Hepatocyte (in vitro differentiated cells): ENCODE measurements at regions not wholly inside any gene's neighbourhood (a gene's known extent, or its start where the extent isn't known, plus 50 kb on each side); places are given as distances from the start of the nearest gene placed in this dataset. TPM values are rescaled to one million over a fixed set of nuclear protein-coding genes. Genes with fewer than 3 reads are reported as not detected.
"Not testable (repeated sequence)": the region's sequence is repeated elsewhere in the genome, so short reads cannot be mapped to it uniquely, and the experiment has no call there.

Experiments
- DNase-seq: peaks from one replicate; pipeline ENCODE4 v3.0.0-alpha.2; 2016; ENCODE audit warnings: low spot score
- H2AFZ ChIP-seq: fragments of 200-600 bp; sonication (generic); 2 replicates; pipeline ENCODE4 v1.6.0; 2016; ENCODE audit warnings: antibody characterized with exemption, mild to moderate bottlenecking
- H3K27ac ChIP-seq: fragments of 200-600 bp; sonication (generic); 2 replicates; pipeline ENCODE4 v1.5.1; 2016; ENCODE audit warnings: mild to moderate bottlenecking
- H3K27me3 ChIP-seq: fragments of 200-600 bp; sonication (generic); 2 replicates; pipeline ENCODE4 v1.6.1; 2016
- H3K36me3 ChIP-seq: fragments of 200-600 bp; sonication (generic); replicated peaks from 2 replicates; pipeline ENCODE4 v1.5.1; 2016; ENCODE audit warnings: low read depth; ENCODE audit not compliant: insufficient read depth
- H3K4me1 ChIP-seq: fragments of 200-600 bp; sonication (generic); 2 replicates; pipeline ENCODE4 v1.5.1; 2016; ENCODE audit warnings: mild to moderate bottlenecking, moderate library complexity; ENCODE audit not compliant: insufficient read depth
- H3K4me2 ChIP-seq: fragments of 200-600 bp; sonication (generic); 2 replicates; pipeline ENCODE4 v1.6.0; 2016
- H3K4me3 ChIP-seq: fragments of 200-600 bp; sonication (generic); 2 replicates; pipeline ENCODE4 v1.5.1; 2016; ENCODE audit warnings: mild to moderate bottlenecking
- H3K79me2 ChIP-seq: fragments of 200-600 bp; sonication (generic); 2 replicates; pipeline ENCODE4 v1.6.0; 2017; ENCODE audit warnings: mild to moderate bottlenecking
- H3K9me2 ChIP-seq: fragments of 200-600 bp; sonication (generic); replicated peaks from 2 replicates; pipeline ENCODE4 v1.6.0; 2017; ENCODE audit warnings: mild to moderate bottlenecking; ENCODE audit not compliant: insufficient read depth
- H3K9me3 ChIP-seq: fragments of 200-600 bp; sonication (generic); 2 replicates; pipeline ENCODE4 v1.5.1; 2016; ENCODE audit warnings: low read depth, mild to moderate bottlenecking
- H4K20me1 ChIP-seq: fragments of 200-600 bp; sonication (generic); 2 replicates; pipeline ENCODE4 v1.6.0; 2016; ENCODE audit warnings: mild to moderate bottlenecking; ENCODE audit not compliant: insufficient read depth, poor library complexity, severe bottlenecking
- CTCF ChIP-seq: fragments of 200-600 bp; sonication (generic); IDR thresholded peaks from 2 replicates; pipeline ENCODE4 v1.5.1; 2016; ENCODE audit warnings: antibody characterized with exemption, mild to moderate bottlenecking; ENCODE audit not compliant: poor library complexity
- EZH2 ChIP-seq: fragments of 200-600 bp; sonication (generic); IDR thresholded peaks from 2 replicates; pipeline ENCODE4 v1.6.1; 2016; ENCODE audit warnings: antibody characterized with exemption, mild to moderate bottlenecking, borderline replicate concordance
- EZH2phosphoT487 ChIP-seq: fragments of 200-600 bp; sonication (generic); IDR thresholded peaks from one replicate; pipeline ENCODE4 v1.6.1; 2018; ENCODE audit warnings: antibody characterized with exemption, mild to moderate bottlenecking, low read depth, moderate library complexity; ENCODE audit not compliant: unreplicated experiment, severe bottlenecking
- WGBS: methylation state at CpG from one replicate; pipeline ENCODE4 v1.1.6; 2016; ENCODE audit warnings: low lambda C conversion rate; ENCODE audit errors: missing lambda C conversion rate; 5-methylcytosine and 5-hydroxymethylcytosine counted together
- small RNA-seq: library from RNA; depleted of rRNA; stranded (forward); fragments of <200 nt; gene quantifications from one replicate; pipeline ENCODE3, GENCODE V24; 2014

GRCh38 chr15:22735781-22736180, 50.7 kb upstream of the NIPA1 start:
- DNase-seq = no peak
- Histone ChIP-seq H3K4me3 (no peak overlapping the region), H3K9me2 (no peaks in the 10 kb centered on the region), H3K36me3 (no peaks in the 10 kb centered on the region), H3K4me1 (no peaks in the 10 kb centered on the region), H3K4me2 (no peak overlapping the region), H4K20me1 (no peaks in the 10 kb centered on the region), H3K27me3 (no peaks in the 10 kb centered on the region), H2AFZ (no peak overlapping the region), H3K27ac (no peak overlapping the region), H3K9me3 (no peaks in the 10 kb centered on the region), H3K79me2 (no peaks in the 10 kb centered on the region)
- 84% methylated on average over 3 of the region's 3 CpGs for WGBS
- no peak for TF ChIP-seq CTCF
- no peak for TF ChIP-seq EZH2
- no peak for TF ChIP-seq EZH2phosphoT487

- H3K36me3 ChIP-seq, H3K9me2 ChIP-seq, H3K4me1 ChIP-seq, H3K27me3 ChIP-seq, H2AFZ ChIP-seq, H3K79me2 ChIP-seq, DNase-seq, H3K27ac ChIP-seq, H3K9me3 ChIP-seq, H3K4me2 ChIP-seq, H3K4me3 ChIP-seq, H4K20me1 ChIP-seq: not testable (repeated sequence)
Observed at GRCh38 chr15:22736200-22736599, 50.2 kb upstream of the NIPA1 start.

Small RNAs in the stretch of these regions (small RNA-seq; reads per million reads assigned to genes)
- gene AC138649.4 (not detected), gene RN7SL495P (not detected)
